Astrocyte (in vitro differentiated cells and primary cell): ENCODE measurements at regions not wholly inside any gene's neighbourhood (a gene's known extent, or its start where the extent isn't known, plus 50 kb on each side); places are given as distances from the start of the nearest gene placed in this dataset.

Experiments used
- DNase-seq: peaks from one replicate; pipeline ENCODE4 v3.0.0-alpha.2; 2010; ENCODE audit warnings: low read depth
- FAIRE-seq: peaks from 2 replicates; lab custom pipeline; 2011; peaks lifted over from hg19 to GRCh38; lab: Jason Lieb, UNC
- H2AFZ ChIP-seq: 2 replicates; pipeline ENCODE4 v1.6.0; 2012; ENCODE audit warnings: low read depth, low read length, inconsistent platforms
- H3K27ac ChIP-seq: 2 replicates; pipeline ENCODE4 v1.5.1; 2011; ENCODE audit warnings: low read depth, low read length, inconsistent platforms
- H3K27me3 ChIP-seq: 2 replicates; pipeline ENCODE4 v1.6.0; 2011; ENCODE audit warnings: low read length, inconsistent platforms; ENCODE audit not compliant: insufficient read depth
- H3K36me3 ChIP-seq: 2 replicates; pipeline ENCODE4 v1.5.1; 2011; ENCODE audit warnings: low read length, inconsistent platforms; ENCODE audit not compliant: insufficient read depth
- H3K4me1 ChIP-seq: 2 replicates; pipeline ENCODE4 v1.5.1; 2011; ENCODE audit warnings: low read length, inconsistent platforms; ENCODE audit not compliant: insufficient read depth
- H3K4me2 ChIP-seq: 2 replicates; pipeline ENCODE4 v1.6.0; 2012; ENCODE audit warnings: low read length, inconsistent platforms
- H3K4me3 ChIP-seq: 2 replicates; pipeline ENCODE4 v1.5.1; 2011; ENCODE audit warnings: low read depth, mild to moderate bottlenecking, low read length, inconsistent platforms; ENCODE audit not compliant: insufficient read depth
- H3K79me2 ChIP-seq: 2 replicates; pipeline ENCODE4 v1.6.0; 2012; ENCODE audit warnings: mild to moderate bottlenecking, low read length, inconsistent platforms; ENCODE audit not compliant: insufficient read depth
- H3K9ac ChIP-seq: 2 replicates; pipeline ENCODE4 v1.6.0; 2012; ENCODE audit warnings: mild to moderate bottlenecking, low read length, inconsistent platforms
- H3K9me3 ChIP-seq: 2 replicates; pipeline ENCODE4 v1.5.1; 2012; ENCODE audit warnings: low read depth, mild to moderate bottlenecking, low read length, inconsistent platforms; ENCODE audit not compliant: insufficient read depth
- H4K20me1 ChIP-seq: 2 replicates; pipeline ENCODE4 v1.6.0; 2012; ENCODE audit warnings: low read length, inconsistent platforms; ENCODE audit not compliant: insufficient read depth
- H3K27ac Mint-ChIP-seq: one replicate; pipeline ENCODE4 v1.8.0; 2021; ENCODE audit warnings: mild to moderate bottlenecking, mixed read lengths; ENCODE audit not compliant: unreplicated experiment
- H3K27me3 Mint-ChIP-seq: one replicate; pipeline ENCODE4 v1.8.0; 2021; ENCODE audit warnings: low read depth, mixed read lengths; ENCODE audit not compliant: unreplicated experiment
- H3K36me3 Mint-ChIP-seq: one replicate; pipeline ENCODE4 v1.8.0; 2021; ENCODE audit warnings: low read depth, mixed read lengths; ENCODE audit not compliant: unreplicated experiment
- H3K4me1 Mint-ChIP-seq: one replicate; pipeline ENCODE4 v1.8.0; 2021; ENCODE audit warnings: low read depth, mixed read lengths; ENCODE audit not compliant: unreplicated experiment
- H3K4me3 Mint-ChIP-seq: one replicate; pipeline ENCODE4 v1.8.0; 2021; ENCODE audit warnings: mild to moderate bottlenecking, moderate library complexity, mixed read lengths; ENCODE audit not compliant: unreplicated experiment
- H3K9me3 Mint-ChIP-seq: one replicate; pipeline ENCODE4 v1.8.0; 2021; ENCODE audit warnings: mild to moderate bottlenecking, mixed read lengths; ENCODE audit not compliant: unreplicated experiment
- EZH2 ChIP-seq: IDR thresholded peaks from 2 replicates; pipeline ENCODE4 v1.6.1; 2012; ENCODE audit warnings: mild to moderate bottlenecking, low read length, inconsistent platforms; ENCODE audit not compliant: insufficient read depth
- TF ChIP-seq, protein P1 (sequence below): IDR thresholded peaks from 2 replicates; pipeline ENCODE4 v1.5.1; 2011; ENCODE audit warnings: low read depth, mild to moderate bottlenecking, inconsistent platforms, low read length, moderate library complexity; ENCODE audit not compliant: insufficient read depth

DNA sequence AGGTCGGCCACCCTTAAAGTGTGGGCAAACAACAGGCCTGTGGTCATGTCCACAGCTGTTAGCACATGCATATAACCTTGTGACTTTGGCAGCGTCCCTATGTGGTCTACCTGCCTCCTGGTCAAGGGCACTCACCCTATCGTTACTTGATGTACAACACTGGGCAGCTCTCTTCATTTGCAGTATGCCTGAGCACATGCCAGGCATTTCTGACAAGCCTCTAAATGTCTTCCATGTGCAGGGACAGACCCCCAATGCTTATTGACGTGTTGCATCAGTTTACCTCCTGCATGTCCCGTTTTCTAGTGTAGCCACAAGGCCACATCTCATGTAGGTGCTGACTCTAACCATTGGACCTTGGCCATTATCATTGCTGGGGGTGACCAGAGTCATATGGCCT is 731.7 kb upstream of the MIR17HG start:
- Histone ChIP-seq H4K20me1 (no peaks in the 10 kb centered on the region), H3K4me1 (no peaks in the 10 kb centered on the region), H3K27ac (no peak overlapping the region), H3K79me2 (no peaks in the 10 kb centered on the region), H3K9me3 (no peaks in the 10 kb centered on the region), H3K4me2 (no peak overlapping the region), H3K4me3 (no peak overlapping the region), H3K9ac (no peak overlapping the region), H2AFZ (no peak overlapping the region), H3K36me3 (no peaks in the 10 kb centered on the region), H3K27me3 (no peaks in the 10 kb centered on the region)
- Mint-ChIP-seq H3K4me3 (no peak overlapping the region), H3K4me1 (no peaks in the 10 kb centered on the region), H3K27me3 (no peaks in the 10 kb centered on the region), H3K27ac (no peak overlapping the region), H3K36me3 (no peaks in the 10 kb centered on the region), H3K9me3 (peaks cover 5% of the 10 kb centered on the region)
- TF ChIP-seq EZH2 = no peak
- FAIRE-seq = no peak
- DNase-seq = no peak

DNA sequence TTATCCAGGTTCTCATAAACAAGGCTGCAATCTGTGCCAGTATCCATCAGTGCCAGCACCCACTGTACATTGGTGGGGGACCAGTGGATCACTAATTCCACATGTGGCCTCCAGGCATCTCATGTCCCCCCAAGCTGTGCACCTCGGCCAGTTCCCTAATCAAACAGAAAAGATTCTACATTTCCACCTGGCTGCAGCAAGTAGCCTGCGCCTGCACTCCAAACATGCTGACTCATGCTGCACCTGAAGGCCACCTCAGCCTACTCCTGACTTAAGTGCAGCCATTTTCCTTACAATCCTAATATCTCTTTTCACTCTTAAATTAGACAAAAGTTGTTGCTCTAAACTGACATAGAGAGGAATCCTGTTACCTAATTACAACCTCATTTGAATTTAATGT is 729.4 kb upstream of the MIR17HG start:
- Mint-ChIP-seq H3K27me3 (no peaks in the 10 kb centered on the region), H3K36me3 (no peaks in the 10 kb centered on the region), H3K9me3 (peaks cover 5% of the 10 kb centered on the region), H3K27ac (no peak overlapping the region), H3K4me3 (no peak overlapping the region), H3K4me1 (peaks cover 7% of the 10 kb centered on the region)
- no peak overlapping the region for H3K4me2 ChIP-seq
- H2AFZ ChIP-seq = no peak overlapping the region
- DNase-seq = no peak
- peaks cover 13% of the 10 kb centered on the region for H3K4me1 ChIP-seq
- no peaks in the 10 kb centered on the region for H3K27me3 ChIP-seq
- H3K27ac ChIP-seq = no peak overlapping the region
- H3K9ac ChIP-seq = no peak overlapping the region
- no peaks in the 10 kb centered on the region for H3K9me3 ChIP-seq
- no peaks in the 10 kb centered on the region for H4K20me1 ChIP-seq
- no peak for TF ChIP-seq EZH2
- TF ChIP-seq, protein P1, sequence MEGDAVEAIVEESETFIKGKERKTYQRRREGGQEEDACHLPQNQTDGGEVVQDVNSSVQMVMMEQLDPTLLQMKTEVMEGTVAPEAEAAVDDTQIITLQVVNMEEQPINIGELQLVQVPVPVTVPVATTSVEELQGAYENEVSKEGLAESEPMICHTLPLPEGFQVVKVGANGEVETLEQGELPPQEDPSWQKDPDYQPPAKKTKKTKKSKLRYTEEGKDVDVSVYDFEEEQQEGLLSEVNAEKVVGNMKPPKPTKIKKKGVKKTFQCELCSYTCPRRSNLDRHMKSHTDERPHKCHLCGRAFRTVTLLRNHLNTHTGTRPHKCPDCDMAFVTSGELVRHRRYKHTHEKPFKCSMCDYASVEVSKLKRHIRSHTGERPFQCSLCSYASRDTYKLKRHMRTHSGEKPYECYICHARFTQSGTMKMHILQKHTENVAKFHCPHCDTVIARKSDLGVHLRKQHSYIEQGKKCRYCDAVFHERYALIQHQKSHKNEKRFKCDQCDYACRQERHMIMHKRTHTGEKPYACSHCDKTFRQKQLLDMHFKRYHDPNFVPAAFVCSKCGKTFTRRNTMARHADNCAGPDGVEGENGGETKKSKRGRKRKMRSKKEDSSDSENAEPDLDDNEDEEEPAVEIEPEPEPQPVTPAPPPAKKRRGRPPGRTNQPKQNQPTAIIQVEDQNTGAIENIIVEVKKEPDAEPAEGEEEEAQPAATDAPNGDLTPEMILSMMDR = no peak
- no peak for FAIRE-seq
- no peaks in the 10 kb centered on the region for H3K79me2 ChIP-seq
- H3K36me3 ChIP-seq = no peaks in the 10 kb centered on the region
- no peak overlapping the region for H3K4me3 ChIP-seq

DNA sequence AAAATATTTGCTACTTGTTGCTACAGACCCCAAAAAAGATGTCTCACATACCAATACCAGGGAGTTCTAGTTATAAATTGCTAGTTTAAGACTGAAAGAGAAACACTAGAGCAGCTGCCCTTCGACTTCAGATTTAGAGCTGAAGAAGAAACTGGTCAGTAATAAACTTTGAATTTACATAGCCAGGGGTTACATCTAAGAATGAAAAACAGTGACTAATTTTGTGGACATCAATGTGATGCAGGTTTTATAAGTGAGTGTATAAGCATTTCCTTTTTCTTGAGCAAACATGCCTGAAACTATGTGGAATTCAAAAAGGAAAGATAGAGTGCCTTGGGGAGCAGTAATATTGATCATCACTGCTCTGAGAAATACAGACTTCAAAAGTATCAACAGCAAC is 724.9 kb upstream of the MIR17HG start:
- Histone ChIP-seq H3K4me2 (peak overlapping the region; percentile 47), H2AFZ (no peak overlapping the region), H3K4me1 (peaks cover 16% of the 10 kb centered on the region), H3K79me2 (no peaks in the 10 kb centered on the region), H3K9me3 (no peaks in the 10 kb centered on the region), H3K9ac (no peak overlapping the region), H3K27ac (no peak overlapping the region), H4K20me1 (no peaks in the 10 kb centered on the region), H3K36me3 (no peaks in the 10 kb centered on the region), H3K4me3 (no peak overlapping the region), H3K27me3 (no peaks in the 10 kb centered on the region)
- Mint-ChIP-seq H3K27ac (no peak overlapping the region), H3K4me1 (peaks cover 7% of the 10 kb centered on the region), H3K9me3 (peaks cover 1% of the 10 kb centered on the region), H3K36me3 (no peaks in the 10 kb centered on the region), H3K27me3 (no peaks in the 10 kb centered on the region), H3K4me3 (no peak overlapping the region)
- FAIRE-seq (no peak), DNase-seq (peak; percentile 47)
- TF ChIP-seq, protein P1 = no peak
- TF ChIP-seq EZH2 = no peak
